Thyroid gland (tissue), 4 donors: ENCODE measurements at regions not wholly inside any gene's neighbourhood (a gene's known extent, or its start where the extent isn't known, plus 50 kb on each side); places are given as distances from the start of the nearest gene placed in this dataset.

ENCODE experiments used
- DNase-seq, 2 donors: peaks; one replicate each; pipeline ENCODE4 v3.0.0-alpha.2; 2019
- H3K27ac ChIP-seq, 3 donors: fragments of 200-600 bp; sonication (generic); 1 replicate in 2 of 3; 2 replicates in 1 of 3; pipeline ENCODE4 v1.5.1; 2016 to 2019; ENCODE audit warnings: mild to moderate bottlenecking in 1 of 3, moderate library complexity in 1 of 3
- H3K27me3 ChIP-seq: fragments of 200-600 bp; sonication (generic); one replicate; pipeline ENCODE4 v1.5.1; 2019
- H3K36me3 ChIP-seq, 2 donors: fragments of 200-600 bp; sonication (generic); one replicate each; pipeline ENCODE4 v1.5.1; 2016 to 2019
- H3K4me1 ChIP-seq, 2 donors: fragments of 200-600 bp; sonication (generic); one replicate each; pipeline ENCODE4 v1.5.1; 2017 to 2019
- H3K4me3 ChIP-seq, 3 donors: fragments of 200-600 bp; sonication (generic); replicated peaks in 1 of 3; 1 replicate in 2 of 3; 2 replicates in 1 of 3; pipeline ENCODE4 v1.5.1; 2016; ENCODE audit warnings: mild to moderate bottlenecking in 1 of 3
- H3K9me3 ChIP-seq: fragments of 200-600 bp; sonication (generic); one replicate; pipeline ENCODE4 v1.5.1; 2017
- CTCF ChIP-seq, 6 experiments: fragments of 200-600 bp in 3 of 6; fragments of 450-650 bp in 3 of 6; sonication (generic) in 3 of 6; IDR thresholded peaks; one replicate each; pipeline ENCODE4 v1.5.1; 2016 to 2019; ENCODE audit warnings: antibody characterized with exemption in 6 of 6, mild to moderate bottlenecking in 2 of 6, inconsistent platforms in 1 of 6, moderate library complexity in 1 of 6
- POLR2A ChIP-seq, 2 donors: fragments of 450-650 bp; IDR thresholded peaks; one replicate each; pipeline ENCODE4 v1.6.1; 2017; ENCODE audit warnings: antibody characterized with exemption in 2 of 2, mild to moderate bottlenecking in 2 of 2, moderate library complexity in 1 of 2
- WGBS, 2 donors: methylation state at CpG; one replicate each; pipeline ENCODE4 v1.1.5; 2017; 5-methylcytosine and 5-hydroxymethylcytosine counted together
- intact Hi-C: fragments of 100-400 bp; cut with DNase I; formaldehyde crosslinking; loops from one replicate; pipeline ENCODE4 v1.15.1; 2023

DNA sequence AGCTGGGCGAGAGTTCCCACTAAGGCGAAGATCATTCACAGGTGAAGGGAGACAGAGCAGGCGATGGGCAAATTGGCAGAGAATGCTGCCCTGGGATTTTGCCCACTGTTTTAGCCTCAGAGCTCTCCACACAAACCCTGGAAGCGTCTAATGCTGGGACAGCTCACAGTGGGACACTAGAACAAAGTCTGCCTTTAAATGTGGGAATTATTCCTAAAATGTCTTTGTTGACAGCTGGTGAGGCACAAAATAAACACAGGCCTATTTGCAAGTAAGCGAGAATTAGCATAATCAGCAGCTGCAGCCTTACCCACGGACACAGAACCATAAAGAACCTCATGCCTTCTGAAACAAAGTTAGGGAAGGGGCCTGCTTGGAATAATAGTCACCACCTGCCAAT is 824.5 kb downstream of the AACS start:
- WGBS, 2 donors = 72 to 76% methylated on average over 6 of the region's 6 CpGs
- TF ChIP-seq CTCF (IDR thresholded peaks at IDR 0.05) (no peak), POLR2A (IDR thresholded peaks at IDR 0.05) (no peak)

DNA sequence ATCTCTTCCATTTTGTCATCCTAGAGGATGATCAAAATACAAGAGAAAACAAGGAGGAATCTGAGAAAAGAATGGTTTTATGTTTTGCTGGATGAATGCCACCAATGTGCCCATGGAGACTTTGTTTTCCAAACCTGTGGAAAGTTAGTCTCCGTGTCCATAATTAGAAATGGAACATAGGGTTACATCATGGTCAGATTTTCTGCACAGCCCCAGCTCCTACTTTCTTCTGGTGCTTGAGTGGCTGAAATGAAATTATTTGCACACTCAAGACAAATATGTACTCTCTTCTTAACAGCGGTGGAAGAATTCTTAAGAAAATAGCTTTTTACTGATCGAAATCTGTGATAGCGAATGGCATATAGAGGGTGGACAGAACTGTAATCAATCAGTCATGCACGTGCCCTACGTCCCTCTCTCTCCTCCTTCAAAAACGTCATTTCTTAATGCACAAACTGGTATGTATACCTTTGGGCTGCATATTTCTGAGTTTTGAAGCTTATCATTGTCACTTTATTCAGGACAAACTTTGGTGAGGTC is 825.2 kb downstream of the AACS start:
- Histone ChIP-seq H3K4me3 (no peak overlapping the region), H3K27ac (no peak overlapping the region), H3K36me3 (no peaks in the 10 kb centered on the region), H3K4me1 (no peaks in the 10 kb centered on the region), H3K9me3 (no peaks in the 10 kb centered on the region), H3K27me3 (no peaks in the 10 kb centered on the region)
- intact Hi-C loops = no loop called here
- no peak for DNase-seq
- WGBS, 2 donors = 62 to 64% methylated on average over 7 of the region's 7 CpGs
- TF ChIP-seq POLR2A (IDR thresholded peaks at IDR 0.05) (no peak), CTCF (IDR thresholded peaks at IDR 0.05) (no peak)

More for the DNA sequence above, 824.5 kb downstream of the AACS start:
- DNase-seq = no peak
- Histone ChIP-seq H3K4me1 (no peaks in the 10 kb centered on the region), H3K27ac (no peak overlapping the region), H3K9me3 (no peaks in the 10 kb centered on the region), H3K4me3 (no peak overlapping the region), H3K36me3 (no peaks in the 10 kb centered on the region), H3K27me3 (no peaks in the 10 kb centered on the region)
- intact Hi-C loops = no loop called here

DNA sequence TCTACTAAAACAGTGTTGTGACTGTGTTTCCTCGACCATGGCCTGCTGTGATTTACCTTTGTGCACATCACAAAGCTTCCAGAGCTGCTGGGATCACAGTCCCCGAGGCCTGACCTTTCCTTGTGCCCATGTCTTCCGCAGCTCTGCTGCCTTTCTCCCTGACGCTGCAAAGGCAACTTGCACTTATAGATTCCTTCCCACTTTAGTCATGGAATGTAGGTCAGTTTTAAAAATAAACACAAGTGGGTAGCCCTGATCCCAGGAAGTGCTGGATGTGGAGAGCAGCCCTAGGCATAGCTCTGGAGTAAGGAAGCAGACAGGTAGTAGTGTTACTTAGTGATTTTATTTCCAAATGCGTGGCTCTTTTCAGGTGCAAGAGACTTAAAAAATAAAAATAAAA is 825.7 kb downstream of the AACS start:
- H3K4me1 ChIP-seq = no peaks in the 10 kb centered on the region
- H3K36me3 ChIP-seq = no peaks in the 10 kb centered on the region
- TF ChIP-seq POLR2A (IDR thresholded peaks at IDR 0.05) = no peak
- no peak for TF ChIP-seq CTCF (IDR thresholded peaks at IDR 0.05)
- no peak overlapping the region for H3K4me3 ChIP-seq
- no peaks in the 10 kb centered on the region for H3K9me3 ChIP-seq
- H3K27ac ChIP-seq = no peak overlapping the region
- intact Hi-C loops = no loop called here
- H3K27me3 ChIP-seq = no peaks in the 10 kb centered on the region
- DNase-seq = no peak
- 19 to 28% methylated on average over 5 of the region's 5 CpGs for WGBS, 2 donors

DNA sequence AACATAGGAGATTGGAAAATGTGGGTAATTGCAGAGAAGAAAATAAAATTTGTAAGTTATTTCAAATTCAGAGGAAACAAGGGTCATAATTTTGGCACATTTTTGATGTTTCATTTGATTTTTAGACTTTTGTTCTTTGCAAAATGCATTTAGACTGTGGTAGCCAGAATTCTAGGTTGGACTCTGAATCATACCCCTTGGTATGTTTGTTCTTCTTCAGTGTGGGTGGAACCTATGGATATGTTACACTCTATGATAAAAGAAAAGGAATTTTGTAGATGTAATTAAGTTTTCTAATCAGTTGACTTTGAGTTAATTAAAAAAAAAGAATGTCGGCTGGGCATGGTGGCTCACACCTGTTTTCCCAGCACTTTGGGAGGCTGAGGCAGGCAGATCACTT is 827.0 kb downstream of the AACS start:
- Histone ChIP-seq H3K9me3 (no peaks in the 10 kb centered on the region), H3K4me3 (no peak overlapping the region), H3K27me3 (no peaks in the 10 kb centered on the region), H3K36me3 (no peaks in the 10 kb centered on the region), H3K27ac (no peak overlapping the region), H3K4me1 (no peaks in the 10 kb centered on the region)
- 92% methylated on average over 1 of the region's 1 CpG for WGBS, 2 donors
- intact Hi-C loops = no loop called here
- no peak for TF ChIP-seq CTCF (IDR thresholded peaks at IDR 0.05)
- TF ChIP-seq POLR2A (IDR thresholded peaks at IDR 0.05) = no peak
- DNase-seq = no peak

- intact Hi-C loops = no loop called here
- DNase-seq = no peak
- 89 to 91% methylated on average over 2 of the region's 2 CpGs for WGBS, 2 donors
- Histone ChIP-seq H3K9me3 (no peaks in the 10 kb centered on the region), H3K4me1 (no peaks in the 10 kb centered on the region), H3K36me3 (no peaks in the 10 kb centered on the region), H3K27me3 (no peaks in the 10 kb centered on the region), H3K27ac (no peak overlapping the region), H3K4me3 (no peak overlapping the region)
- TF ChIP-seq CTCF (IDR thresholded peaks at IDR 0.05) = no peak
- TF ChIP-seq POLR2A (IDR thresholded peaks at IDR 0.05) = no peak
Measured at GRCh38 chr12:125902991-125903390, 837.8 kb downstream of the AACS start.
